HL-60/S4 treated with phorbol 12-myristate 13-acetate at 8.2 ng/mL for 4 days and 3 days (cell line): ENCODE measurements at regions not wholly inside any gene's neighbourhood (a gene's known extent, or its start where the extent isn't known, plus 50 kb on each side); places are given as distances from the start of the nearest gene placed in this dataset.
"Not testable (repeated sequence)": the region's sequence is repeated elsewhere in the genome, so short reads cannot be mapped to it uniquely, and the experiment has no call there.

Experiments
- in situ Hi-C: fragments of 300-500 bp; cut with MboI; formaldehyde crosslinking; loops from 2 replicates; pipeline ENCODE4 v1.15.0; 2022; ENCODE audit warnings: low sequenced_read_pairs

DNA sequence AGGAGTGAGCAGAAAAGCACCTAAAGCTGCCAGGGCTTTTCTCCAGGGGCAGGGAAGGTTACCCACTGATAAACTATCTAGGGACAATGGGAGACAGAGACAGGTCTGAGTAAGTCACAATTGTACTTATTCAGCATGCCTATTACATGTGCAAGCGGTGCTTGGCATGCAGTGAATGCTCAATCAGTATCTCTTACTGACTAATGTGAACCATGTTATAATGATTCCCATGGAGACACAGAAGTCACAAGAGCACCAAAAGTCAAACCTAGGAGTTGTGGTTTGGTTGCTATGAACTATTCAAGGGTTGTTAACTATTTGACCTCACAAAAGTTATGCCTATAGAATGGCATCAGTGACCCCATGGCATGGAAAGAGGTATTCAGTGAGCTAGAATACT, 50.0 kb upstream of the RASGRP1 start:
- in situ Hi-C loops: no loop called here

DNA sequence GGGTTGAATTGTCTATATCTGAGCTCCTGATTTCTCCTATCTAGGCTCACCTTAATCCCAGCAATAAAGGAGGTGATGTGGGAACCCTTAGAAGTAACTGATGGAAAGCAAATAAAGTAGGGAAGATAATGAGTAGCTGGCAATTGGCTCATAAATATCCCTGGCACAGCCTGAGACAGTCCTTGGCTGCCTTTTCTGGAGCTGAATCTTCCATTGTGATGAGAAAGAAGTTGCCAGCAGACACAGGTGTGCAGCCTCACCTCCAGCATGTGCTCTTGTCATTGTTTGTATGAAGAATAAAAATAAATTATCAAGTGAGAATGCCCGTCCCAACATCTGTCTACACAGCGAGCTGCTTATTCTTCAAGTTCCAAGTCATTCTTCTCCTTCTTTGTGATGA, 53.2 kb upstream of the RASGRP1 start:
- in situ Hi-C loops: no loop called here

DNA sequence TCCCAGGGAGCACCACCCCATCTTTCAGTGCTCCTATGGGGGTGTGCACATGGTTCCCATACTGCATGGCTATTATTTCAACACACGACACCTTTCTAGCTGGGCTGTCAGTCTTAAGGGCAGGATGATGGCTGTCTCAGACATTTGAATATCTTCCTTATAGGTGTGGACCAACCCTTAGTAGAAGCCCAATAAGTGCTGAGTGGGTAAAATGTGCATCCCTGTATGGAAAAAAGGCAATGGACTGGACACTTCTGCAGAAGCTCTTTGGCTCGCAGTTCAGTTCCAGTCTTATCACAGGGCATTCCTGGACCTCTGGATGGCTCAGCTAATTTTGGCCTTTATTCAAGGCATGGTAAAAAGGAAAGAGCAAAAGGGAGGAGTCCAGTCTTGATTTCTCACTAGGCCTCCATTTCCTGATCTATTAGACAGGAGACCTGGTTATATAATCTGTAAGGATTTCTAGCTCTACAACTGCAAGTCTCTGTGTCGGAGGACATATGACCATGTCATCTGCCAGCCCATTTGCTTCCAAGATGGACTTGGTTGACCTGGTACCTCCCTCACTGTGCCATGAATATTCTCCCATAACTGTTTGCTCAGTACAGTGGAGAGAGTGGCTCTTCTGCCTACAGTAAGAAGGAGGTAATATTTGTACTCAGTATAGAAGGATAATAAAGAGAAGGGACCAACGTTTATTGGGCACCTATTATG, 53.8 kb upstream of the RASGRP1 start:
- in situ Hi-C loops: no loop called here

DNA sequence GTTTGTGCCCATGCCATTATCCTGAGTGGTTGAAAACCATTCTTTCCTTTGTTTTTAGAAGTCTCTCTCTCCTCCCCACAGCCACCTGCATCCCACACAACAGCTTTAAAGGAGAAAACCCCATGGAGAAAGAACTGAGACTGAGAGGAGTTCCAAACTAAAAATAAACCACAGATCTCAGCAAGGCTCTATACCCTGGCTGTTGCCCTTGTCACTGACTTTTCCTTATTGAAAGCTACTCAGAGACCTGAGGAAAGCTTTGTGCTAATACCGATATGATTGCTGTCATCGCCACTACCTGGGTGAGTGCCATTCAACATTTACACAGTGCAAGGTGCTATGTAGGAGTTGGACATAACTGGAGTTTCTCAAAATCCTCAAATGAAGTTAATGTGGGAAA, 55.5 kb upstream of the RASGRP1 start:
- in situ Hi-C loops: no loop called here

DNA sequence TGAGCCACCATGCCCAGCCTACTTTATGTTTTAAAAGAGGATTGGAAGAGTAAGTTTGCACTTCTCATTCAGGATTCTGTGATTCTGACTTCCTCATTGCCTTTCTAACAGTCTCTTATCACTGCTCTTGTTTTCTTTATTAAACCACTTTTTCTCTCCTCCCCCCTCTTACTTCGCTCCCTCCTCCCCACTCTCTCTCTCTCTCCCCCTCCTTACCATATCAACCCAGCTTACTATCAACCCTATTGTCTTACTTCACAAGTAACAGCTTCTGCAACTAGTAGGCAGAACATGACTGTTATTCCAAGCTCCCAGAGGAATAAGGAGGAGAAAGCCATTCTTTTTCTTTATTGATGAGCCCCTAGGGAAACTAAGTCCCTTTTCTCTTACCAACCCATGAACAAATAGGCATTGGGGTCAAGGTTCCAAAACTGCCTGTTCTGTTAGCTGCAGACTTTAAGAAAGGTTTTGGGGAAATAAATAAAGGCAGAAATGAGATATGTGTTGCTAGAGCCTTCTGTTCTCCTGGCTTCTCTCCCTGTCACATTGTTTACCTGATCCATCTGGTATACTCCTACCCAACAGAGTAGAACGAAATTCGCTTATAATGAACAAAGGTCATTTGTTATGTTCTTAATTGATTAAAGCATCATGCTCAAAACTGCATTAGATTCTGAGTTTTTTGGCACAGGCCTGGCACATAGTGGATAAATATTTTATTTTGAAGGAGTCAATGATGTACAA, 56.4 kb upstream of the RASGRP1 start:
- in situ Hi-C loops: no loop called here

DNA sequence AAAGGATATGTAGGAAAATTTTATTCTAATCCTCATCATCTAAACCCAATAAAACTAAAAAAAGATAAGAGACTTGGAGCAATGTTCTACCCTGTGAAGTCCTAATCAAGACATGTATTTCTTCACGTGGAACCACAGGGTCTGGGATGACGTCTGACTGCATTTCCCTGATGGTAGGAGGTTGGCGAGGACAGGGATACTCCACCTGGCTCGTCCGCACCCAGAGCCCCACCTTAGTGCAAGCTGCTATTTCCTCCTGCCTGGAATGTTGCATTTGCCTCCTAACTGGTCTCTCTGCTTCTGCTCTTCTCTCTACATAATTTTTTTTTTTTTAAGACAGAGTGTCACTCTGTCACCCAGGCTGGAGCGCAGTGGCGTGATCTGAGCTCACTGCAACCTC, 57.7 kb upstream of the RASGRP1 start:
- in situ Hi-C loops: no loop called here

DNA sequence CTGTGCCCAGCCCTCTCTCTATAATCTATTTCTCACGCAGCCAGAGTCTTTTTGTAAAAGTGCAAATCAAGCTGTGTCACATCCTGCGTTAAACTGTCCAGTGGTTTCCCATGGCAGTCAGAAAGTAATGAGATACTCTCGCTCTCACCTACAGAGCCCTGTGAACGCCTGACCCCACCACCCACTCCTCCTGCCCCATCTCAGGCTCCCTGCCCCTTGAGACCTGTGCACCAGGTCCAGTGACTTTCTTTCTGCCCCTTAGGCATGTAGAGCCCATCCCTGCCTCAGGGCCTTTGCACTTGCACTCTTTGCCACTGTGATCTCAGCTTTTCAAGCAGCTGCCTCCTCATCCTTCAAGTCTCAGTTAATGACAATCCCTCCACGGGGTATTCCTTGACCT, 58.3 kb upstream of the RASGRP1 start:
- in situ Hi-C loops: no loop called here

DNA sequence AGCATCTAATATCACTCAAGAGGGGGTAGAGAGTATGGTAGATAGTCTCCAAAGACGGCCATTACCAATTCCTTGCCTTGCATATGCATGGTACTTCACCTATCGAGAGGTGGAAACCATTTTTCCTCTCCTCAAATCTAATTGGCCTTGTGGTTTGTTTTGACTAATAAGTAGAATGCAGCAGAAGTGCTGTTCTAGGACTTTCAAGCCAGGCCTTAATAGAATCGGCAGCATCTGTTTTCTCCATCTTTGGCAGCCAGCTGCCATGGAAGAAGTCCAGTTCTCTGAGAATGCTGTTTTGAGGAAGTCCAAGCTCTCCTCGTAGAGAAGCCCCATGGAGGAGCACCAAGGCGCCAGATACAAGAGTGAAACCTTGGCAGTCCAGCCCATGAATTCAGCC, 59.1 kb upstream of the RASGRP1 start:
- in situ Hi-C loops: no loop called here

DNA sequence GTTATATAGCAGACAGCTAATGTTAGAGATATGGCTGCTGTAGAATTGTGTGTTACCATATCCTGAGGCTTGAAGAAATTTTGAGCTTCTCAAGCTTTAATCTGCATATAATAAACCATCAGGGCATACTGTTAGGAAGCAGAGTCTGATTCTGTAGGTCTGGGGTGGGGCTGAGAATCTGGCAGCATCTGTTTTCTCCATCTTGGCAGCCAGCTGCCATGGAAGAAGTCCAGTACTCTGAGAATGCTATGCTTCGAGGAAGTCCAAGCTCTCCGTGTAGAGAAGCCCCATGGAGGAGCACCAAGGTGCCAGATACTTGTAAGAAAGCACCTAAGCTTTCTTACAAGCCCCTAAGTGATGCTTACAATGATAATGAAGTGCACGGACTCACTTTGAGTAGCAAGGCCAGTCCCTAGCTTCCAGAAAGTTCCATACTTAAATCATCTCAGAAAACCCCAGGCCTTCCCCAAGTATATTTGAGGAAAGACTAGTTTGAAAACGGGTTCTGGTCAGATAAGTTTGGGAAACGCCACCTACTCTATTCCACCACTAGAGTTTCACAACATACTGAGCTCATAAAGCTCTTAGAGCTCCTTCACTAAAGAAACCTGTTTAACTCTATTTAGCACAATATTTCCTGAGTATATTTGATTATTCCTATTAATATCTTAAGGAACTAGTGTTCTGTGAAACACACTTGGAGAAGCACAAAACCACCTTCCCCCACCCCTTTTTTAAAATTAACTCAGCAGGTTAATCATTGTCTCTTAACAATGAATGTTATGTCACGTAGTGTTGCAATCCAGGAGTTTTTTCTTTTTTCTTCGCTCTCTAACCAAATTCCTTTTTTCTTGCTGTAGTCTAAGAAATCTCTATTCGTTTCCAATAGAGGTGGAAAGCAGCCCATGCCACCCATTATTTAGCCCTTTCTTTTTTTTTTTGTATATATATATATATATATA, 59.9 kb upstream of the RASGRP1 start:
- in situ Hi-C loops: no loop called here

DNA sequence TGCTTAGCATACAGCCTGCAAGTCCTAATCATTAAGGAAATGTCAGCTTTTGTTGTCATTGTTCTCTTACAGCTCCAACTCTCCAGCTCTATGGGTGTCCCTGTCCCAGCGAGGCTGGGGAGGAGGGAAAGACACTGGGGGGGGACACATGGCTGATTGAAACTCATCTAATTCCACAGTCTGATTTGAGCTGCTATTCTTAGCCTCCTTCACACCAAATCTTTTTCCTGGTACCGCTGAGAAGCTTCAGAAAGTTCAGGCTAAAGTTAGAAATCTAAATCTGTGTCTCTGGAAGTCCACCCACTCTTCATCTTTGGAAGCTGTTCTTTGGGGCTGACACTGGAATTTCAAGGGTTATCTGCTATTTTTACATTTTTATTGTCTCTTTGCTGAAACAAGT, 61.3 kb upstream of the RASGRP1 start:
- in situ Hi-C loops: no loop called here

DNA sequence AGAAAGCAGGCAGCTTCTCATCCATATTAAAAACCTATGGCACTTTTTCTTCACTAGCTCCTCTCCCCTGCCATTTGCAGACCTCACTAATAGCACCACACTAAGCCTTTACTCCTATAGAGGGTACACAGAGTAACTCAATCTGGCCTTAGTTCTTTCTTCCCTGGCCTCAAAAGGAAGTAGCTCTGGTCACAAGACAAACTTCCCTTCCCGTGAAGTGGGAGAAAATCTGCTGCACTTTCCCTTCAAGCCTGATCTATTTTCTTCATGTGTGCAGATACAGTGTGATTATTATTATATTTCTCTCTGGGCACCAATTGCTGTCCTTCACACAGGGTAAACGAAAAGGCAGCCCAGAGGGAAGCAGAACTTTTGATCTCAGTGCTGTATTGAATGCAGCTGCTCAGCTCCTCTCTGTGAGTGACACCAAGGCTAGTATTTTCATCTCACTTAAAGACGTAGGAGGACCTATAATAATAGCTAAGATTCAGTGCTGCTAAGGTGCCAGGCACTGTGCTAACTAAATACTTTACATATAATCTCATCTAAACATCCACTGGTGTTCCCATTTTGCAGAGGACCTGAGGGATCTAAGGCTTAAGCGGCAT, 61.9 kb upstream of the RASGRP1 start:
- in situ Hi-C loops: no loop called here

DNA sequence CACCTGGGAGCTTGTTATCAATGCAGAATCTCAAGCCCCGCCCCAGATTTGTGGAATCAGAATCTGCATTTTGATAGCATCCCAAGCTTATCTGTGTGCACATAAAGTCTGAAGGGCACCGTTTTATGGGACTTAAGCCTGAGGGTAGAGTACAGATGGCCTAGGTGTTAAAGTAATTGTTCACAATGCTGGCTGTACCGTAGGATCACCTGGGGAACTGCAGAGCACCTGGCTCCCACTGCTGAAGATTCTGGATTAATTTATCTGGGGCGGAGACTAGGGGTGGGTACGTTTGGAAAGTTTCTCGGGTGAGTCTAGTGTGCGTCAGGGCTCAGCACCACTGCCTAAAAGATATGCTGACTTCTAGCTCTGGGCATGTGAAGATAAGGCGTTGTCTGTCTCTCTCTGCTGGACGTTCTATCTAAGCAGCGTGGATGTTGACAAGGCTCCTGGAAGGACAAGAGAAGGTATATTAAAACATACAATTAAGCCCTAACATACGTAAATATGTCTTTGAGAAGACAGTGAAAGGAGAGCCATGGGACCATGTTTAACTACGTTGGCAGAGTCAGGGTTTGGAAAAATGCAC, 63.2 kb upstream of the RASGRP1 start:
- in situ Hi-C loops: no loop called here

DNA sequence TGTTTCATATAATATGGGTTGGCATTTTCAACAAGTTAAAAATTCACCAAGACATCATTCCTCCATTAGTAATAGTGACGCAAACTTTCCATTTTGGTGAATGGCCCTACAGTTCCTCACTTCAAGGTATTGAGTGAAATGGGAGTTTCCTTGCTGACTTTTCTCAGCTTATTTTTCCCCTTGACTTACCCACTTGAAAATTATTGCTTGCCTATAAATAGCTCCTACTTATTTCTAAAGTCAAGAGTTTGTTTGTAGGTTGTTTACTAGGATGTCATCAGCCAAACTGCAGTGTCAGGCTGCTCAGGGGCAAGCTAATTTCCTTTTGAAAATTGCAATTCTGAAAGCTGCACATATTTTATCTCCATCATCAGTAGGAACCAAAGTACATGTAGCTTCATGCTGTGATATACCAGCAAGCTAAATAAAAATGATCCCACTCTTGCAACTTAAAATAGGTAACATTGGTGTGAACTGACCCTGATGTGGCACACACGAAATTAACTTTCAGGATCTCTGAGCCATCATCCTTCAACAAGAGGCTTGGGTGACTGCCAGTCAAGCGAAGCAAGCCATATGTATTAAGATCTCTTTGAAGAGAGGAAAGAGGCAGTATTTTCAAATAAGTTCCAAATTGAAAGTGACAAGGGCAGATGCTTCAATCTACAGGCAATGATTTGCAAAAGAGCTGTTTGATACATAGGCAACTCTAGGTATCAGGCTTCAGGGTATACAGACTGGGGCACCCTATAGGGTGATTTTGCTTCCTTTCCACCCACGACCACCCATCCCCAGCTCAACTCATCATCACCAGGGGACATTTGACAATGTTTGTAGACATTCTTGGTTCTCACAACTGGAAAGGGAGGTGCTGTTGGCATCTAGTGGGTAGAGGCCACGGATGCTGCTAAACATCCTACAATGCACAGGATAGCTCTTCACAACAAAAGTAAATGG, 66.8 kb upstream of the RASGRP1 start:
- in situ Hi-C loops: no loop called here

DNA sequence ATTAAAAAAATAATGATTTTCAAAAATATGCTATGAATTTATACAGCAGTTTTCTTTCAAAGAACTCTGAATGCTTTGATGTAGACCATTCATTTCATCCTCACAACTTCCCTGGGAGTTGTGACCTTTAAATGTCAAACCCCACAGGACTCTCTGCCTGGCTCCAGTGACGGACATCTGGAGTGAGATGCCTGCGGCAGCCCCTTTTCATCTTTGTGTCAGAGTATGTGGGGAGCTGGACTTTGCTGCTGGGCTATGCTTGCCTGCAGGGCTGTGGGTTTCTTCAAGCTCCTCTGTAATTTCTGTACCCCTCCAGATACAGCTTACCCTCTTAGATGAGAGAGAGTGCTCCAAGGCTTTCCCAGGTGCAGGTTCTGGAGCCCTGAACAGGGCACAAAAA, 70.6 kb upstream of the RASGRP1 start:
- in situ Hi-C loops: no loop called here

DNA sequence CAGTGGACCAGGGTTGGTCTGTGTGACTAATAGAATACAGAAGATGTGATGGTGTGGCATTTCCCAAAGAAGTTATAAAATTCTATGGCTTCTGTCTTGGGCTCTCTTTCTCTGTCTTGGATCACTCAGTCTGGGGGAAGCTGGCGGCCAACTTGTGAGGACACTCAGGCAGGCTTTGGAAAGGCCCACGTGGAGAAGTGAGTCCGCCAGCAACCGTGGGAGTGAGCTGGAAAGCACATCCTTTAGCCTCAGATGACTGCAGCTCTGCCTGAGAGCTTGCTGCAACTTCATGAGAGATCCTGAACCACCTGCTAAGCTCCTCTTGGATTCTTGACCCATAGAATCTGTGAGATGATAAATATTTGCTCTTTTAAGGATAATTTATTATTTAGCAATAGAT, 72.0 kb upstream of the RASGRP1 start:
- in situ Hi-C loops: no loop called here

DNA sequence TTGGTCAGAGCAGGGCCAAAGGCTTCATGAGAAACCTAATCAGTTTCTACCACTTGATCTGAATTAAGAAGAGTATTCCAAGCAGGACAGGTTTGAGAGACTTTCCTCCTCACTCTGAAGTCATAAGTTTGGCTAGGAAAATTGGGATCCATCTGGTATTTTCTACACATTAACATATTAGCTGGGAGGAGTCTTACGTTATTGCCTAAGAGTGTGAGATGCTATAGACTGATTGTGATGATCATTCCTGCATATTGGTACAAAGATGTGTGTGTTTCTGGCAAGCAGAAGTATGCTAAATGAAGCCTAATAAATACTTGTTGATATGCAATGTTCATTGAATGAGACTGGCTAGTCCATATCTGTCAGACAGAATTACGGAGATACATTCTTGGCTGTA, 73.5 kb upstream of the RASGRP1 start:
- in situ Hi-C loops: no loop called here

DNA sequence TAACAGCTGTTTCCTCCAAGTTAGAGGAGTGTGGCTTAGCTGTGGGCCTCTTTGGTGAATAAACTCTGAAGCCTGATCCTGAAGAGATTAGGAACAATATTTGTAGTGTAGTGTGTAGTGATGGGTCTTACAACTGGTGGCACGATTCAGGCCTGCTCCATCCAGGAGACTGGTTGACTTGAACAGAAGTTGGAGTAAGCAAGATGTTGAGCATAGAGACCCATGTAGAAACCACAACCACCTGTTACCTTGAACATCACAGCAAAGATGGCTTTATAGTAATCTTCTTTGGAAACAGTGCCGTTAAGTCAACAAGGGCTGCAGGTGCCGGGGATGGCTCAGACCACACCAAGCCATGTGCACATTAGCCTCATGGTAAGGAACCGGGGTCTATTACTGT, 74.2 kb upstream of the RASGRP1 start:
- in situ Hi-C loops: no loop called here

DNA sequence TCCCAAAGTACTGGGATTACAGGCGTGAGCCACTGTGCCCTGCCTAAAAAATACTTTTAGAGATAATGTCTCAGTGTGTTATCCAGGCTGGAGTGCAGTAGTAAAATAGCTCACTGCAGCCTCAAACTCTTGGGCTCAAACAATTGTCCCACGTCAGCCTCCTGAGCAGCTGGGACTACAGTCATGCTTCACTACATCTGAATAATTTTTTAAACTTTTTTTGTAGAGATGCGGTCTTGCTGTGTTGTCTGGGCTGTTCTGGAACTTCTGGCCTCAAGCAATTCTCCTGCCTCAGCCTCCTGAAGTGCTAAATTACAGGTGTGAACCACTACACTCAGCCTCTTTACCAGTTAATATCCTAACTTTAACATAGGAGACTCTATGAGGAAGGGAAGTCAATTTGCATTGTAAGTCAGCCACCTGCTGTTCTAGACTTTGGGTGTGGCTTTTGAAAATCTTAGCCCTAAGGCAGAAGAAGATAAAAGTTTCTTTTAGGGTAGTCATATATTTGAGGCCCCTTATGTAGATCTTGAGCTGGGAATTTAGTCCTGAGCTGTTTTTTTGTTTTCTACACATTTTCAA, 78.2 kb upstream of the RASGRP1 start:
- in situ Hi-C loops: no loop called here

DNA sequence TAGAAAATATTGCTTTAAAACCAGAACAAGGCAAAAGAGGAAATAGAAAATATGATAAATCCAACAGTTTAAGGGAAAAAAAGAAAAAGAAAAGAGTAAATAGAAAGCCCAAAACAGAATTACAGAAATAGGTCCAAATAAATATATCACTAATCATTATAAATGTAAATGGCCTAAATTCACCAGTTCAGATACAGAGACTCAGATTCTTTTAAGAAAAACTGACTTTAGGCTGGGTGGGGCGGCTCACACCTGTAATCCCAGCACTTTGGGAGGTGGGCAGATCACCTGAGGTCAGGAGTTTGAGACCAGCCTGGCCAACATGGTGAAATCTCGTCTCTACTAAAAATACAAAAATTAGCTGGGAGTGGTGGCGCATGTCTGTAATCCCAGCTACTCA, 79.7 kb upstream of the RASGRP1 start:
- in situ Hi-C loops: not testable (repeated sequence)
